HG03558 (cell line): ENCODE measurements at regions not wholly inside any gene's neighbourhood (a gene's known extent, or its start where the extent isn't known, plus 50 kb on each side); places are given as distances from the start of the nearest gene placed in this dataset.

Experiments
- ATAC-seq: cut with Tn5 transposase; IDR thresholded peaks from one replicate; pipeline ENCODE4 v1.9.1; 2021; ENCODE audit warnings: moderate number of reproducible peaks; ENCODE audit not compliant: unreplicated experiment; ENCODE audit errors: extremely low read depth

GRCh38 chr5:67619636-67620035, 423.0 kb upstream of the CD180 start:
- ATAC-seq = no peak

GRCh38 chr5:67619235-67619634, 422.6 kb upstream of the CD180 start:
- no peak for ATAC-seq

GRCh38 chr5:67617051-67617450, 420.5 kb upstream of the CD180 start:
- no peak for ATAC-seq

GRCh38 chr5:67612961-67613360, 416.4 kb upstream of the CD180 start:
- no peak for ATAC-seq

GRCh38 chr5:67610186-67610912, 413.8 kb upstream of the CD180 start:
- ATAC-seq = no peak

GRCh38 chr5:67607958-67608357, 411.4 kb upstream of the CD180 start:
- ATAC-seq = no peak

GRCh38 chr5:67606586-67606947, 410.0 kb upstream of the CD180 start:
- ATAC-seq = no peak

GRCh38 chr5:67605730-67606585, 409.4 kb upstream of the CD180 start:
- ATAC-seq = no peak

- ATAC-seq = no peak
Measured at GRCh38 chr5:67591491-67591890, 394.9 kb upstream of the CD180 start.

GRCh38 chr5:67588389-67588788, 391.8 kb upstream of the CD180 start:
- ATAC-seq = no peak

GRCh38 chr5:67581203-67581602, 384.6 kb upstream of the CD180 start:
- no peak for ATAC-seq

- no peak for ATAC-seq
Measured at GRCh38 chr5:67578011-67578410, 381.4 kb upstream of the CD180 start.

- ATAC-seq = no peak
Measured at GRCh38 chr5:67577424-67577823, 380.8 kb upstream of the CD180 start.

GRCh38 chr5:67576112-67576511, 379.5 kb upstream of the CD180 start:
- ATAC-seq = no peak

- ATAC-seq = no peak
Measured at GRCh38 chr5:67575087-67575486, 378.5 kb upstream of the CD180 start.

GRCh38 chr5:67561151-67561932, 364.7 kb upstream of the CD180 start:
- ATAC-seq = no peak

- no peak for ATAC-seq
Measured at GRCh38 chr5:67552773-67553172, 356.2 kb upstream of the CD180 start.

GRCh38 chr5:67549947-67550346, 353.3 kb upstream of the CD180 start:
- ATAC-seq = no peak

GRCh38 chr5:67549296-67549618, 352.7 kb upstream of the CD180 start:
- no peak for ATAC-seq

- no peak for ATAC-seq
Measured at GRCh38 chr5:67548520-67549295, 352.1 kb upstream of the CD180 start.
